ENCODE measurements at regions not wholly inside any gene's neighbourhood (a gene's known extent, or its start where the extent isn't known, plus 50 kb on each side); places are given as distances from the start of the nearest gene placed in this dataset.

GRCh38 chr1:201599548-201599947, 60.6 kb downstream of the NAV1 start:
- DNase-seq (no peak), ATAC-seq (no peak)
- Histone ChIP-seq H3K27ac (ENCODE audit: low read length) (no peak overlapping the region), H3K4me3 (ENCODE audit: low read length) (no peak overlapping the region), H3K9me3 (ENCODE audit: control insufficient read depth, low read length) (no peaks in the 10 kb centered on the region), H3K4me1 (ENCODE audit: control insufficient read depth, insufficient read depth, low read length) (peaks cover 9% of the 10 kb centered on the region), H3K27me3 (ENCODE audit: control insufficient read depth, insufficient read depth) (no peaks in the 10 kb centered on the region)
- intact Hi-C loops (cut with DNase I) = no loop called here
- 82% methylated on average over 8 of the region's 8 CpGs for WGBS

- Histone ChIP-seq H3K9me3 (ENCODE audit: control insufficient read depth, low read length) (no peaks in the 10 kb centered on the region), H3K27me3 (ENCODE audit: control insufficient read depth, insufficient read depth) (no peaks in the 10 kb centered on the region), H3K4me1 (ENCODE audit: control insufficient read depth, insufficient read depth, low read length) (peaks cover 14% of the 10 kb centered on the region), H3K4me3 (ENCODE audit: low read length) (no peak overlapping the region), H3K27ac (ENCODE audit: low read length) (no peak overlapping the region)
- WGBS = 73% methylated on average over 7 of the region's 7 CpGs
- ATAC-seq (peak; percentile 17 to 69), DNase-seq (peak in 2 of 3 donors; percentile 39 to 68)
- intact Hi-C loops (cut with DNase I) = no loop called here
Measured at GRCh38 chr1:201602413-201603265, 63.7 kb downstream of the NAV1 start.

- no peaks in the 10 kb centered on the region for H3K9me3 ChIP-seq (ENCODE audit: control insufficient read depth, low read length)
- no peak overlapping the region for H3K4me3 ChIP-seq (ENCODE audit: low read length)
- no peak for ATAC-seq
- peaks cover 17% of the 10 kb centered on the region for H3K4me1 ChIP-seq (ENCODE audit: control insufficient read depth, insufficient read depth, low read length)
- intact Hi-C loops (cut with DNase I) = no loop called here
- WGBS = 67% methylated on average over 8 of the region's 8 CpGs
- no peaks in the 10 kb centered on the region for H3K27me3 ChIP-seq (ENCODE audit: control insufficient read depth, insufficient read depth)
- DNase-seq = no peak
- no peak overlapping the region for H3K27ac ChIP-seq (ENCODE audit: low read length)
Measured at GRCh38 chr1:201603613-201604232, 64.8 kb downstream of the NAV1 start.

- H3K4me3 ChIP-seq (ENCODE audit: low read length) = no peak overlapping the region
- no peaks in the 10 kb centered on the region for H3K9me3 ChIP-seq (ENCODE audit: control insufficient read depth, low read length)
- no peak for ATAC-seq
- intact Hi-C loops (cut with DNase I) = no loop called here
- no peaks in the 10 kb centered on the region for H3K27me3 ChIP-seq (ENCODE audit: control insufficient read depth, insufficient read depth)
- peaks cover 22% of the 10 kb centered on the region for H3K4me1 ChIP-seq (ENCODE audit: control insufficient read depth, insufficient read depth, low read length)
- WGBS = 48% methylated on average over 3 of the region's 3 CpGs
- DNase-seq = no peak
- no peak overlapping the region for H3K27ac ChIP-seq (ENCODE audit: low read length)
Measured at GRCh38 chr1:201605385-201606010, 66.6 kb downstream of the NAV1 start.

- peaks cover 24% of the 10 kb centered on the region for H3K4me1 ChIP-seq (ENCODE audit: control insufficient read depth, insufficient read depth, low read length)
- H3K4me3 ChIP-seq (ENCODE audit: low read length) = no peak overlapping the region
- DNase-seq (no peak), ATAC-seq (no peak)
- no peak overlapping the region for H3K27ac ChIP-seq (ENCODE audit: low read length)
- intact Hi-C loops (cut with DNase I) = no loop called here
- WGBS = 92% methylated on average over 3 of the region's 3 CpGs
- no peaks in the 10 kb centered on the region for H3K27me3 ChIP-seq (ENCODE audit: control insufficient read depth, insufficient read depth)
- H3K9me3 ChIP-seq (ENCODE audit: control insufficient read depth, low read length) = no peaks in the 10 kb centered on the region
Measured at GRCh38 chr1:201606096-201606495, 67.2 kb downstream of the NAV1 start.

GRCh38 chr1:201606623-201607022, 67.7 kb downstream of the NAV1 start:
- Histone ChIP-seq H3K27ac (ENCODE audit: low read length) (no peak overlapping the region), H3K9me3 (ENCODE audit: control insufficient read depth, low read length) (no peaks in the 10 kb centered on the region), H3K4me3 (ENCODE audit: low read length) (no peak overlapping the region), H3K27me3 (ENCODE audit: control insufficient read depth, insufficient read depth) (no peaks in the 10 kb centered on the region), H3K4me1 (ENCODE audit: control insufficient read depth, insufficient read depth, low read length) (peaks cover 24% of the 10 kb centered on the region)
- DNase-seq (no peak), ATAC-seq (no peak)
- WGBS = 56% methylated on average over 1 of the region's 1 CpG
- intact Hi-C loops (cut with DNase I) = no loop called here

- DNase-seq = peak; percentile 71 to 87 (median 81)
- ATAC-seq = peak; percentile 74 to 76
- intact Hi-C loops (cut with DNase I) = no loop called here
Measured at GRCh38 chr1:201608635-201609395, 69.9 kb downstream of the NAV1 start.

GRCh38 chr1:201609661-201610318, 70.9 kb downstream of the NAV1 start:
- WGBS = 87% methylated on average over 5 of the region's 5 CpGs
- no peak overlapping the region for H3K27ac ChIP-seq (ENCODE audit: low read length)
- DNase-seq (no peak), ATAC-seq (no peak)
- H3K4me1 ChIP-seq (ENCODE audit: control insufficient read depth, insufficient read depth, low read length) = peaks cover 24% of the 10 kb centered on the region
- H3K9me3 ChIP-seq (ENCODE audit: control insufficient read depth, low read length) = no peaks in the 10 kb centered on the region
- no peaks in the 10 kb centered on the region for H3K27me3 ChIP-seq (ENCODE audit: control insufficient read depth, insufficient read depth)
- intact Hi-C loops (cut with DNase I) = no loop called here
- H3K4me3 ChIP-seq (ENCODE audit: low read length) = no peak overlapping the region

More at GRCh38 chr1:201608635-201609395, 69.9 kb downstream of the NAV1 start:
- Histone ChIP-seq H3K9me3 (ENCODE audit: control insufficient read depth, low read length) (no peaks in the 10 kb centered on the region), H3K27ac (ENCODE audit: low read length) (no peak overlapping the region), H3K27me3 (ENCODE audit: control insufficient read depth, insufficient read depth) (no peaks in the 10 kb centered on the region), H3K4me3 (ENCODE audit: low read length) (no peak overlapping the region), H3K4me1 (ENCODE audit: control insufficient read depth, insufficient read depth, low read length) (peaks cover 24% of the 10 kb centered on the region)
- 49% methylated on average over 11 of the region's 11 CpGs for WGBS

GRCh38 chr1:201610858-201611257, 71.9 kb downstream of the NAV1 start:
- no peak overlapping the region for H3K27ac ChIP-seq (ENCODE audit: low read length)
- H3K9me3 ChIP-seq (ENCODE audit: control insufficient read depth, low read length) = no peaks in the 10 kb centered on the region
- H3K4me3 ChIP-seq (ENCODE audit: low read length) = no peak overlapping the region
- ATAC-seq (no peak), DNase-seq (no peak)
- H3K4me1 ChIP-seq (ENCODE audit: control insufficient read depth, insufficient read depth, low read length) = peaks cover 24% of the 10 kb centered on the region
- intact Hi-C loops (cut with DNase I) = no loop called here
- H3K27me3 ChIP-seq (ENCODE audit: control insufficient read depth, insufficient read depth) = no peaks in the 10 kb centered on the region
- WGBS = 61% methylated on average over 3 of the region's 3 CpGs

GRCh38 chr1:201612645-201613044, 73.7 kb downstream of the NAV1 start:
- H3K4me1 ChIP-seq (ENCODE audit: control insufficient read depth, insufficient read depth, low read length) = peaks cover 19% of the 10 kb centered on the region
- 85% methylated on average over 4 of the region's 4 CpGs for WGBS
- no peaks in the 10 kb centered on the region for H3K27me3 ChIP-seq (ENCODE audit: control insufficient read depth, insufficient read depth)
- intact Hi-C loops (cut with DNase I) = no loop called here
- ATAC-seq (no peak), DNase-seq (peak in 1 of 3 donors; percentile 10)
- no peaks in the 10 kb centered on the region for H3K9me3 ChIP-seq (ENCODE audit: control insufficient read depth, low read length)
- no peak overlapping the region for H3K27ac ChIP-seq (ENCODE audit: low read length)
- H3K4me3 ChIP-seq (ENCODE audit: low read length) = no peak overlapping the region
